Progenitor cell of endocrine pancreas (in vitro differentiated cells): ENCODE measurements at regions not wholly inside any gene's neighbourhood (a gene's known extent, or its start where the extent isn't known, plus 50 kb on each side); places are given as distances from the start of the nearest gene placed in this dataset.

Experiments used
- DNase-seq: peaks from one replicate; pipeline ENCODE4 v3.0.0; 2021; ENCODE audit warnings: low spot score; ENCODE audit not compliant: unreplicated experiment
- H3K27ac Mint-ChIP-seq: 2 replicates; pipeline ENCODE4 v1.8.0; 2021; ENCODE audit warnings: mild to moderate bottlenecking, moderate library complexity, mixed read lengths
- H3K27me3 Mint-ChIP-seq: 2 replicates; pipeline ENCODE4 v1.8.0; 2021; ENCODE audit warnings: mixed read lengths
- H3K36me3 Mint-ChIP-seq: 2 replicates; pipeline ENCODE4 v1.8.0; 2022; ENCODE audit warnings: mixed read lengths; ENCODE audit not compliant: insufficient read depth
- H3K4me1 Mint-ChIP-seq: 2 replicates; pipeline ENCODE4 v1.8.0; 2021; ENCODE audit warnings: low read depth, mixed read lengths
- H3K4me3 Mint-ChIP-seq: 2 replicates; pipeline ENCODE4 v1.8.0; 2021; ENCODE audit warnings: low read depth, mild to moderate bottlenecking, moderate library complexity, mixed read lengths
- H3K9me3 Mint-ChIP-seq: 2 replicates; pipeline ENCODE4 v1.8.0; 2021; ENCODE audit warnings: low read depth, mixed read lengths
- TF ChIP-seq, protein P1 (sequence below): fragments of 200-600 bp; sonication (generic); IDR thresholded peaks from one replicate; pipeline ENCODE4 v1.5.0; 2021; ENCODE audit warnings: antibody characterized with exemption, mild to moderate bottlenecking; ENCODE audit not compliant: unreplicated experiment

DNA sequence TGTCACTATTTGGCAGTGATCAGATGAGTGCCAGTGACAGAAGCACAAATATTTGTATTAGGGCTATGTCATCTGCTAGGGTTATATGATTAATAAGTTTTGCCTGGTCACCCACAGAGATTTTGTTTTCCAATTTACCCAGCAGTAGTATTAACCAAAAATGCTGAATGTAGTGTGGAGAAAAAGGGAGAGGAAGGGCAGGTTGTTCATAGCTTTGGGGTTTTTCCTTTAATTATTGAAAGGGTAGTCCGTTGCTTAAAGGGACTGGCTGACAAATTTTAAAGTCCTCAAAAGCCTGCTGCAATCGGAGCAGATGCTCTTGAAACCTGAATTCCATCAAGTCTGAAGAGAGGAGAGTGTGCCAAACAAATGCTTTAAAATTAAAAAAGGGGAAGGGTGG, 237.9 kb upstream of the CCDC196 start:
- no peaks in the 10 kb centered on the region for H3K27me3 Mint-ChIP-seq
- TF ChIP-seq, protein P1, sequence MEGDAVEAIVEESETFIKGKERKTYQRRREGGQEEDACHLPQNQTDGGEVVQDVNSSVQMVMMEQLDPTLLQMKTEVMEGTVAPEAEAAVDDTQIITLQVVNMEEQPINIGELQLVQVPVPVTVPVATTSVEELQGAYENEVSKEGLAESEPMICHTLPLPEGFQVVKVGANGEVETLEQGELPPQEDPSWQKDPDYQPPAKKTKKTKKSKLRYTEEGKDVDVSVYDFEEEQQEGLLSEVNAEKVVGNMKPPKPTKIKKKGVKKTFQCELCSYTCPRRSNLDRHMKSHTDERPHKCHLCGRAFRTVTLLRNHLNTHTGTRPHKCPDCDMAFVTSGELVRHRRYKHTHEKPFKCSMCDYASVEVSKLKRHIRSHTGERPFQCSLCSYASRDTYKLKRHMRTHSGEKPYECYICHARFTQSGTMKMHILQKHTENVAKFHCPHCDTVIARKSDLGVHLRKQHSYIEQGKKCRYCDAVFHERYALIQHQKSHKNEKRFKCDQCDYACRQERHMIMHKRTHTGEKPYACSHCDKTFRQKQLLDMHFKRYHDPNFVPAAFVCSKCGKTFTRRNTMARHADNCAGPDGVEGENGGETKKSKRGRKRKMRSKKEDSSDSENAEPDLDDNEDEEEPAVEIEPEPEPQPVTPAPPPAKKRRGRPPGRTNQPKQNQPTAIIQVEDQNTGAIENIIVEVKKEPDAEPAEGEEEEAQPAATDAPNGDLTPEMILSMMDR = no peak
- peaks cover 5% of the 10 kb centered on the region for H3K4me1 Mint-ChIP-seq
- H3K4me3 Mint-ChIP-seq = no peak overlapping the region
- H3K27ac Mint-ChIP-seq = no peak overlapping the region
- H3K36me3 Mint-ChIP-seq = no peaks in the 10 kb centered on the region
- DNase-seq = no peak
- no peaks in the 10 kb centered on the region for H3K9me3 Mint-ChIP-seq

DNA sequence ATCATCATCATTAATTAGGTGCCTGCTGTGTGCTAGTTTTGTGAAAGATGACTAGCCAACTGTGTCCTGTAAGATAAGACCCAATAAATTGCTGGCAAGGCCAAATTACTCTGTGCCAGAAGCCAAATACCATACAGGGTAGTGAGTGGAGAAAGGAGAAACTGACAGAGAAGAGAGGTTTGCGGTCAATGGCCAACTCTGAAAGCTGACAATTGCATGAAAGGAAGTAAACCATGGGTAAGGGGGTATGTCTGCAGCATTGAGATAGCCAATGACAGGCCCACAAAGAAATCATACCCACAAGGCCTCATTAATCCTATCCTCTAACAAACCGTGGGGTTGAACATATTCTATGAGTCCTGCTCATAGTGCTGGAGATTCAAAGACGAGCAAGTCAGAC, 236.6 kb upstream of the CCDC196 start:
- no peak overlapping the region for H3K4me3 Mint-ChIP-seq
- H3K4me1 Mint-ChIP-seq = peaks cover 5% of the 10 kb centered on the region
- no peak for DNase-seq
- TF ChIP-seq, protein P1 = no peak
- no peaks in the 10 kb centered on the region for H3K9me3 Mint-ChIP-seq
- no peaks in the 10 kb centered on the region for H3K36me3 Mint-ChIP-seq
- H3K27ac Mint-ChIP-seq = no peak overlapping the region
- H3K27me3 Mint-ChIP-seq = no peaks in the 10 kb centered on the region

DNA sequence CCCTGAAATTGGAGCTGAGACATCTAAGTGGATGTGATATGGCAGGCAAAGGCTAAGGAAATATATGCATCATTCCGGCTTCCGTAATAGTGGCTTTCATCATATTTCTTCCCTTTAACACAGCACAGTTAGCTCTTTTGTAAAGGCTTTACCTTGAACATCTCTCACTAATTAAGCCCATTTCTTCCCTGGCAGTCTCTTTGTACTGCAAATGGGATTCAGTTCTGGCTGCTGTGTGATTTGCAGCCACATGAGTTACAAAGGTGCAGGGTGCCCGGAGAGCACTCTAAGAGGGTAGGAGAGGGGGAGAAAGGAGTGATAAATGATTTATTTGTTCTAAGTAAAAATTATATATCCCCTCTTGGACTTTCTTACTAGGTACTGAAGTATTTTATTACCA, 232.1 kb upstream of the CCDC196 start:
- Mint-ChIP-seq H3K36me3 (no peaks in the 10 kb centered on the region), H3K27ac (no peak overlapping the region), H3K9me3 (no peaks in the 10 kb centered on the region), H3K27me3 (no peaks in the 10 kb centered on the region), H3K4me3 (no peak overlapping the region), H3K4me1 (no peaks in the 10 kb centered on the region)
- TF ChIP-seq, protein P1 = no peak
- no peak for DNase-seq

DNA sequence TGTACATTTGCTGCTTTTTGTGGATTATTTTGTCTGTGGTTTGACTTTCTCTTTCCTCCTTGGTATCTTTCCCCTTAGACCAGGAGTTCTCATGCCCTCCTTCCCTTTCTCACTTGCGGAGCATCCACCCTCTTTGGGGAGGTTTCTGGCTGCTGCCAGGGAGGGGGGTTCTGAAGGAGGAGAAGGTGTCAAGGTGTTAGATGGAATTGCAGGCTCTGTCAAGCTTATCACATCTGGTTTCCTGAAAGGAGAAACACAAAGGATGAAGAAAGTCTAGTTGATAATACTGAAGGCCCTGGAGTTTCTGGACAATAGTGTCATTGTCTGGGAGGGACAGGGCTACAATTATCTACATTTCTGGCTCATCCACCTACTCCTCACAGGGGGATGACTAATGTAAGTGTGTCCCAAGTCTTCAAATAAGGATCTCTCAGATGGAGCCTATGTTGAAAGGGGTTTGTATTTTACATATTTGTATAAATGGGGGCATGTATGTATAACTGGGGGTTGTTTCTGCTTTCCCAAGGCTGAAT, 217.3 kb upstream of the CCDC196 start:
- no peak overlapping the region for H3K27ac Mint-ChIP-seq
- TF ChIP-seq, protein P1 = no peak
- no peak overlapping the region for H3K4me3 Mint-ChIP-seq
- H3K9me3 Mint-ChIP-seq = no peaks in the 10 kb centered on the region
- no peaks in the 10 kb centered on the region for H3K4me1 Mint-ChIP-seq
- DNase-seq = no peak
- H3K36me3 Mint-ChIP-seq = no peaks in the 10 kb centered on the region
- H3K27me3 Mint-ChIP-seq = no peaks in the 10 kb centered on the region

DNA sequence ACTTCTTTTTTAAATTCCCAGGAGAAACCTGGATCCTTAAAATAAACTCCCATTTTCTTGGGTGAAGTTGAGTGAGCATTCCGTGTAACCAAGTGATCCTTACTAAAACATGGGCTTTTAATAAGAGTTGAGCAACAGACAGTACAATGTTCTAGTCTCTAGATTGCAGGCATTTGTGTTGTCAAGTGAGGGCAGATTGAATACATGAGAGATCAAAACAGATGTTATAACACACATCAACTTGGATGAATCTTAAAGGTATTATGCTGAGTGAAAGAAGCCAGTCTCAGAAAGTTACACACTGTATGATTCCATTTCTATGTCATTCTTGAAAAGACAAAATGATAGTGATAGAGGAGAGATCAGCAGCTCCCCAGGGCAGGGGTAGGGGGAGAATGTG, 213.9 kb upstream of the CCDC196 start:
- DNase-seq = no peak
- no peak overlapping the region for H3K27ac Mint-ChIP-seq
- H3K4me3 Mint-ChIP-seq = no peak overlapping the region
- no peaks in the 10 kb centered on the region for H3K9me3 Mint-ChIP-seq
- H3K4me1 Mint-ChIP-seq = no peaks in the 10 kb centered on the region
- no peaks in the 10 kb centered on the region for H3K27me3 Mint-ChIP-seq
- TF ChIP-seq, protein P1 = no peak
- no peaks in the 10 kb centered on the region for H3K36me3 Mint-ChIP-seq
